K562 (cell line): ENCODE measurements at regions not wholly inside any gene's neighbourhood (a gene's known extent, or its start where the extent isn't known, plus 50 kb on each side); places are given as distances from the start of the nearest gene placed in this dataset.

Source experiments
- ATAC-seq: fragments of 200-7000 bp; cut with Tn5 transposase; 3 replicates; pipeline ENCODE4 v1.9.1; 2020; ENCODE audit warnings: moderate library complexity
- BruUV-seq: library from RNA; stranded (reverse); fragments of 400-500 nt; replicated peaks from 2 replicates; lab custom pipeline; 2021; lab: Mats Ljungman, UMichigan
- CTCF ChIA-PET: fragments of 300-600 bp; formaldehyde crosslinking; extraction: SDS; loops from one replicate; lab custom pipeline; 2021; ENCODE audit warnings: low intra/inter-chr PET ratio; lab: Yijun Ruan, JAX
- POLR2A ChIA-PET: fragments of 300-600, 350-650 bp; sonication (Branson Sonifier 250); formaldehyde crosslinking; extraction: SDS; loops from one replicate; lab custom pipeline; 2021; ENCODE audit warnings: antibody characterized with exemption, inconsistent platforms; lab: Yijun Ruan, JAX
- DNase-seq, 4 experiments: peaks; one replicate each; pipeline versions ENCODE4 v3.0.0 to v3.0.0-alpha.2; 2011 to 2018; ENCODE audit warnings: low spot score in 3 of 4, mixed read lengths in 3 of 4; ENCODE audit errors: extremely low read depth in 1 of 4
- FAIRE-seq: peaks from 2 replicates; lab custom pipeline; 2011; peaks lifted over from hg19 to GRCh38; lab: Jason Lieb, UNC
- H2AFZ ChIP-seq: 2 replicates; pipeline ENCODE4 v1.6.0; 2011; ENCODE audit warnings: low read depth, low read length, control low read depth, inconsistent platforms
- H3K27ac ChIP-seq: fragments of 200-600 bp; 3 replicates; pipeline ENCODE4 v1.8.0; 2011; ENCODE audit warnings: low read depth, mild to moderate bottlenecking, control low read depth, inconsistent platforms, low read length, moderate library complexity, mixed read lengths; ENCODE audit errors: extremely low read depth
- H3K27me3 ChIP-seq, 2 experiments: fragments of 300-600 bp in 1 of 2; 2 replicates in 1 of 2; 3 replicates in 1 of 2; pipeline versions ENCODE4 v1.6.0 to v1.8.0; 2011; ENCODE audit warnings: inconsistent platforms in 2 of 2, low read length in 2 of 2, mild to moderate bottlenecking in 1 of 2, mixed read lengths in 1 of 2, moderate library complexity in 1 of 2; ENCODE audit not compliant: control insufficient read depth in 2 of 2, insufficient read depth in 2 of 2
- H3K36me3 ChIP-seq: fragments of 300-600 bp; 3 replicates; pipeline ENCODE4 v1.8.0; 2011; ENCODE audit warnings: mild to moderate bottlenecking, low read length, inconsistent platforms; ENCODE audit not compliant: control insufficient read depth, insufficient read depth
- H3K4me1 ChIP-seq, 2 experiments: fragments of 200-600 bp in 1 of 2; replicated peaks in 1 of 2; 2 replicates in 1 of 2; 3 replicates in 1 of 2; pipeline versions ENCODE4 v1.5.1 to v1.8.0; 2011; ENCODE audit warnings: inconsistent platforms in 2 of 2, low read length in 2 of 2, mild to moderate bottlenecking in 1 of 2, mixed read lengths in 1 of 2, moderate library complexity in 1 of 2; ENCODE audit not compliant: control insufficient read depth in 2 of 2, insufficient read depth in 2 of 2
- H3K4me2 ChIP-seq: 2 replicates; pipeline ENCODE4 v1.6.1; 2011; ENCODE audit warnings: low read length, control low read depth, inconsistent platforms, mixed read lengths; ENCODE audit not compliant: insufficient read depth
- H3K4me3 ChIP-seq: fragments of 200-600 bp; sonication (generic), shearing (Covaris generic); 2 replicates; pipeline ENCODE4 v1.5.1; 2016; ENCODE audit warnings: control low read depth, inconsistent platforms
- H3K79me2 ChIP-seq: fragments of 200-600 bp; 3 replicates; pipeline ENCODE4 v1.8.0; 2011; ENCODE audit warnings: low read length, inconsistent platforms; ENCODE audit not compliant: control insufficient read depth, insufficient read depth
- H3K9ac ChIP-seq, 2 experiments: 2 replicates each; pipeline versions ENCODE4 v1.6.0 to v1.6.1; 2011; ENCODE audit warnings: low read depth in 2 of 2, low read length in 2 of 2, control low read depth in 1 of 2, inconsistent platforms in 1 of 2, mild to moderate bottlenecking in 1 of 2, mixed read lengths in 1 of 2; ENCODE audit not compliant: insufficient read depth in 1 of 2
- H3K9me1 ChIP-seq: one replicate; pipeline ENCODE4 v1.6.0; 2011; ENCODE audit warnings: inconsistent platforms, mild to moderate bottlenecking, low read length, moderate library complexity; ENCODE audit not compliant: control insufficient read depth, insufficient read depth
- H3K9me3 ChIP-seq: replicated peaks from 2 replicates; pipeline ENCODE4 v1.5.1; 2011; ENCODE audit warnings: low read depth, low read length, inconsistent platforms; ENCODE audit not compliant: control insufficient read depth, insufficient read depth
- H4K20me1 ChIP-seq: replicated peaks from 2 replicates; pipeline ENCODE4 v1.6.1; 2011; ENCODE audit warnings: low read length, inconsistent platforms, mixed read lengths; ENCODE audit not compliant: control insufficient read depth, insufficient read depth
- ADNP ChIP-seq: fragments of 200-800 bp; sonication (Bioruptor generic); IDR thresholded peaks from 2 replicates; pipeline ENCODE4 v1.6.1; 2016; ENCODE audit warnings: missing genetic modification characterization, missing compliant biosample characterization
- ETV1 ChIP-seq: fragments of 450-650 bp; conservative IDR thresholded peaks from 2 replicates; pipeline ENCODE4 v1.6.1; 2016; ENCODE audit warnings: missing genetic modification characterization, control low read depth, low read depth, missing compliant biosample characterization
- MCM3 ChIP-seq: fragments of 450-650 bp; IDR thresholded peaks from 2 replicates; pipeline ENCODE4 v1.6.1; 2016
- NRF1 ChIP-seq, 2 experiments: fragments of 450-650 bp; IDR thresholded peaks in 1 of 2; conservative IDR thresholded peaks in 1 of 2; 2 replicates each; pipeline ENCODE4 v1.6.1; 2014; ENCODE audit warnings: mild to moderate bottlenecking in 2 of 2
- SIN3A ChIP-seq, 2 experiments: fragments of 150-350 bp in 1 of 2; IDR thresholded peaks; 2 replicates each; pipeline ENCODE4 v1.6.1; 2011 to 2016; ENCODE audit warnings: borderline replicate concordance in 2 of 2, low read depth in 2 of 2, low read length in 2 of 2, mild to moderate bottlenecking in 2 of 2, moderate library complexity in 2 of 2; ENCODE audit not compliant: control insufficient read depth in 1 of 2
- SRSF3 ChIP-seq: fragments of 200-400 bp; formaldehyde crosslinking; IDR thresholded peaks from 2 replicates; pipeline ENCODE4 v1.6.1; 2016; ENCODE audit warnings: mild to moderate bottlenecking, low read length, moderate library complexity; ENCODE audit not compliant: insufficient read depth
- TCF3 ChIP-seq: sonication (generic); formaldehyde crosslinking; IDR thresholded peaks from 2 replicates; pipeline ENCODE4 v1.4.0; 2020; ENCODE audit warnings: mild to moderate bottlenecking, missing genetic modification reagents
- WGBS: fragments of 100-300 bp; shearing (Covaris generic); methylation state at CpG from one replicate; pipeline ENCODE4 v1.1.6; 2016; ENCODE audit warnings: low coverage, mixed read lengths; ENCODE audit not compliant: insufficient coverage; ENCODE audit errors: missing lambda C conversion rate; 5-methylcytosine and 5-hydroxymethylcytosine counted together
- in situ Hi-C: fragments of 300-500 bp; cut with MboI; formaldehyde crosslinking; loops from 4 replicates; pipeline ENCODE4 v1.15.0; 2018; ENCODE audit warnings: inconsistent platforms, mixed read lengths
- intact Hi-C: fragments of 100-400 bp; cut with micrococcal nuclease; formaldehyde crosslinking; loops from 2 replicates; pipeline ENCODE4 v1.14.2; 2022
- TF ChIP-seq, protein P1 (sequence below): fragments of 250-450 bp; sonication (Bioruptor Pico); IDR thresholded peaks from 2 replicates; pipeline ENCODE4 v1.8.0; 2022; ENCODE audit warnings: inconsistent platforms
- TF ChIP-seq, protein P2 (sequence below): fragments of 250-450 bp; sonication (Bioruptor Pico); IDR thresholded peaks from 2 replicates; pipeline ENCODE4 v1.5.0; 2020; ENCODE audit warnings: mild to moderate bottlenecking
- TF ChIP-seq, protein P3 (sequence below), 2 experiments: fragments of 250-450 bp in 1 of 2; fragments of 450-650 bp in 1 of 2; sonication (Bioruptor Pico) in 1 of 2; IDR thresholded peaks; 2 replicates each; pipeline versions ENCODE4 v1.6.1 to v1.8.0; 2016 to 2021; ENCODE audit warnings: mild to moderate bottlenecking in 2 of 2, moderate library complexity in 2 of 2, missing compliant biosample characterization in 1 of 2, missing genetic modification characterization in 1 of 2

DNA sequence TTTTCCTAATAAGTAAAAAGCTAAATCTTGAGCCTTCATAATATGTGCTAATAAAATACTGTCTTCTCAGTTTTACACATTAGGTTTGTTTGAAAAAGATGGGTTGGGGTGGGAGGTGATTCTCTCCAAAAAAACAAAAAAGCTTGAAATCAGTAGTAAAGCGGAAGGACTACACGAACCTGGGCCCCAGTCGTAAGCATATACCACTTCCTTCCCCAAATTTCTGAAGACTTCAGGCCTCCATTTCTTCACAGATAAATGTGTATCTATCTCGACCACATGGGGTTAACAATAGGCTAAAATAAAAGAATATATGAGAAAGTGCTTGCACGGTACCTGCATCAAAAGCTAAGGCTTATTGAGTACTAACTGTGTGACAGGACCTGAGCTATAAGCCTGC is 51.6 kb upstream of the PAX2 start:
- no TSS peak for BruUV-seq
- Histone ChIP-seq H3K36me3 (no peaks in the 10 kb centered on the region), H3K4me1 (no peaks in the 10 kb centered on the region), H2AFZ (no peak overlapping the region), H3K79me2 (no peaks in the 10 kb centered on the region), H3K9me1 (no peaks in the 10 kb centered on the region), H3K9me3 (no peaks in the 10 kb centered on the region), H3K4me2 (no peak overlapping the region), H3K27ac (no peak overlapping the region), H4K20me1 (no peaks in the 10 kb centered on the region), H3K27me3 (no peaks in the 10 kb centered on the region; a peak in 3 of 5 replicates), H3K4me3 (no peak overlapping the region), H3K9ac (no peak overlapping the region)
- DNase-seq = no peak
- in situ Hi-C loops (no loop called here), intact Hi-C loops (no loop called here)
- ChIA-PET POLR2A (interaction anchor here (0.7 kb wide), 1 partner anchor 467 kb away, joined by 4 read pairs; no protein-coding TSS in a partner anchor), CTCF (no interaction called here)
- no peak for FAIRE-seq
- TF ChIP-seq, protein P1, sequence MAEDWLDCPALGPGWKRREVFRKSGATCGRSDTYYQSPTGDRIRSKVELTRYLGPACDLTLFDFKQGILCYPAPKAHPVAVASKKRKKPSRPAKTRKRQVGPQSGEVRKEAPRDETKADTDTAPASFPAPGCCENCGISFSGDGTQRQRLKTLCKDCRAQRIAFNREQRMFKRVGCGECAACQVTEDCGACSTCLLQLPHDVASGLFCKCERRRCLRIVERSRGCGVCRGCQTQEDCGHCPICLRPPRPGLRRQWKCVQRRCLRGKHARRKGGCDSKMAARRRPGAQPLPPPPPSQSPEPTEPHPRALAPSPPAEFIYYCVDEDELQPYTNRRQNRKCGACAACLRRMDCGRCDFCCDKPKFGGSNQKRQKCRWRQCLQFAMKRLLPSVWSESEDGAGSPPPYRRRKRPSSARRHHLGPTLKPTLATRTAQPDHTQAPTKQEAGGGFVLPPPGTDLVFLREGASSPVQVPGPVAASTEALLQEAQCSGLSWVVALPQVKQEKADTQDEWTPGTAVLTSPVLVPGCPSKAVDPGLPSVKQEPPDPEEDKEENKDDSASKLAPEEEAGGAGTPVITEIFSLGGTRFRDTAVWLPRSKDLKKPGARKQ (CRISPR knock-in tag) = no peak
- TF ChIP-seq, protein P2, sequence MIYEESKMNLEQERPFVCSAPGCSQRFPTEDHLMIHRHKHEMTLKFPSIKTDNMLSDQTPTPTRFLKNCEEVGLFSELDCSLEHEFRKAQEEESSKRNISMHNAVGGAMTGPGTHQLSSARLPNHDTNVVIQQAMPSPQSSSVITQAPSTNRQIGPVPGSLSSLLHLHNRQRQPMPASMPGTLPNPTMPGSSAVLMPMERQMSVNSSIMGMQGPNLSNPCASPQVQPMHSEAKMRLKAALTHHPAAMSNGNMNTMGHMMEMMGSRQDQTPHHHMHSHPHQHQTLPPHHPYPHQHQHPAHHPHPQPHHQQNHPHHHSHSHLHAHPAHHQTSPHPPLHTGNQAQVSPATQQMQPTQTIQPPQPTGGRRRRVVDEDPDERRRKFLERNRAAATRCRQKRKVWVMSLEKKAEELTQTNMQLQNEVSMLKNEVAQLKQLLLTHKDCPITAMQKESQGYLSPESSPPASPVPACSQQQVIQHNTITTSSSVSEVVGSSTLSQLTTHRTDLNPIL (CRISPR knock-in tag) = no peak
- TF ChIP-seq, protein P3, sequence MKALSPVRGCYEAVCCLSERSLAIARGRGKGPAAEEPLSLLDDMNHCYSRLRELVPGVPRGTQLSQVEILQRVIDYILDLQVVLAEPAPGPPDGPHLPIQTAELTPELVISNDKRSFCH (CRISPR knock-in tag; IDR thresholded peaks at IDR 0.05) = no peak
- TF ChIP-seq, protein P3 (tag; IDR thresholded peaks at IDR 0.05) = no peak
- TF ChIP-seq ETV1 (tag) (no peak), SRSF3 (no peak), TCF3 (CRISPR knock-in tag) (no peak), ADNP (tag) (no peak), MCM3 (no peak), NRF1 (conservative IDR thresholded peaks at IDR 0.05 in 1 of 2, IDR thresholded peaks at IDR 0.05 in 1 of 2) (no peak), SIN3A (IDR thresholded peaks at IDR 0.05; ENCODE audit: borderline replicate concordance in 2 of 2, control insufficient read depth in 1 of 2, low read depth in 2 of 2, low read length in 2 of 2) (no peak)
- no peak for ATAC-seq
- WGBS = 11% methylated on average over 3 of the region's 5 CpGs
